A673 (cell line): ENCODE measurements at regions not wholly inside any gene's neighbourhood (a gene's known extent, or its start where the extent isn't known, plus 50 kb on each side); places are given as distances from the start of the nearest gene placed in this dataset.
"Not testable (repeated sequence)": the region's sequence is repeated elsewhere in the genome, so short reads cannot be mapped to it uniquely, and the experiment has no call there.

ENCODE experiments used
- CTCF ChIP-seq: fragments of 300-800, 200-600 bp; sonication (generic); conservative IDR thresholded peaks from 2 replicates; pipeline ENCODE4 v1.5.1; 2017; ENCODE audit warnings: low read depth, mild to moderate bottlenecking, antibody characterized with exemption, low read length, moderate library complexity, mixed read lengths
- EZH2 ChIP-seq: fragments of 200-600 bp; sonication (generic); IDR thresholded peaks from 2 replicates; pipeline ENCODE4 v1.6.1; 2017; ENCODE audit warnings: borderline replicate concordance, low read depth, mild to moderate bottlenecking, mixed read lengths, antibody characterized with exemption, low read length; ENCODE audit not compliant: poor library complexity, severe bottlenecking

GRCh38 chr18:14940106-14940505 lies 192.1 kb downstream of the ANKRD30B start:
- TF ChIP-seq EZH2, CTCF: not testable (repeated sequence)
